AML-193 (cell line): ENCODE measurements at regions not wholly inside any gene's neighbourhood (a gene's known extent, or its start where the extent isn't known, plus 50 kb on each side); places are given as distances from the start of the nearest gene placed in this dataset.

Source experiments
- DNase-seq, 2 experiments: peaks; one replicate each; lab custom pipeline; 2025; lab: John Stamatoyannopoulos, UW

GRCh38 chr10:29078919-29079318, 210.0 kb upstream of the LYZL1 start:
- DNase-seq: no peak

GRCh38 chr10:29081231-29081630, 207.6 kb upstream of the LYZL1 start:
- DNase-seq: no peak

- DNase-seq: no peak
Observed at GRCh38 chr10:29081951-29082685, 206.8 kb upstream of the LYZL1 start.

GRCh38 chr10:29083096-29083495, 205.8 kb upstream of the LYZL1 start:
- DNase-seq: no peak

- DNase-seq: no peak
Observed at GRCh38 chr10:29084681-29085307, 204.1 kb upstream of the LYZL1 start.

GRCh38 chr10:29089091-29089490, 199.8 kb upstream of the LYZL1 start:
- no peak for DNase-seq

- no peak for DNase-seq
Observed at GRCh38 chr10:29096303-29096824, 192.5 kb upstream of the LYZL1 start.

- no peak for DNase-seq
Observed at GRCh38 chr10:29098423-29098822, 190.4 kb upstream of the LYZL1 start.

- DNase-seq: no peak
Observed at GRCh38 chr10:29099001-29099400, 189.9 kb upstream of the LYZL1 start.

GRCh38 chr10:29099415-29099814, 189.5 kb upstream of the LYZL1 start:
- DNase-seq: no peak

- no peak for DNase-seq
Observed at GRCh38 chr10:29100505-29100904, 188.4 kb upstream of the LYZL1 start.

GRCh38 chr10:29102233-29102632, 186.6 kb upstream of the LYZL1 start:
- DNase-seq: no peak

- DNase-seq: no peak
Observed at GRCh38 chr10:29102636-29103035, 186.2 kb upstream of the LYZL1 start.

- no peak for DNase-seq
Observed at GRCh38 chr10:29104661-29105399, 184.0 kb upstream of the LYZL1 start.

- DNase-seq: no peak
Observed at GRCh38 chr10:29105516-29106215, 183.2 kb upstream of the LYZL1 start.

GRCh38 chr10:29106287-29106686, 182.6 kb upstream of the LYZL1 start:
- no peak for DNase-seq

GRCh38 chr10:29107866-29108498, 180.9 kb upstream of the LYZL1 start:
- DNase-seq: no peak

- DNase-seq: no peak
Observed at GRCh38 chr10:29109707-29110571, 178.9 kb upstream of the LYZL1 start.

GRCh38 chr10:29112827-29113615, 175.8 kb upstream of the LYZL1 start:
- no peak for DNase-seq

GRCh38 chr10:29113616-29113945, 175.3 kb upstream of the LYZL1 start:
- no peak for DNase-seq
